ENCODE measurements at regions not wholly inside any gene's neighbourhood (a gene's known extent, or its start where the extent isn't known, plus 50 kb on each side); places are given as distances from the start of the nearest gene placed in this dataset.

DNA sequence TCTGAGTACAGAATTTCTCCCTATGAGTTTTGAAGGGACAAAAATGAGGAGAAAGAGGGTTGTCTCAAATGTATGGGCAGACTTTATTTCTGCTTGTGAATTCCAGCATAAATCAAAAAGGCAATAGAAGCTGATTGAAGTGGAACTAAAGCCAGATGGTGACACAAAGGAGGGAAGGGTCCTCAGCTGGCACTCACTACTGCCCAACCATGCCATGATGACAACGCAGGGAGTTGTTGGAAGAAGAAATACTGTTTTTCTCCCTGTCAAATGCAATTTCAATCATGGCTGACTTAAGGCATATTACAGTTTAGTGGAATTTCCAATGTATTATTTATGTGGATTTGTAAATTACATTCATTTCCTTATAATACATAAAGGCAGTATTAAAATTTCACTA is 805.8 kb downstream of the ADGRL2 start:
- no peak for FAIRE-seq

GRCh38 chr1:82604524-82604923 is 803.8 kb downstream of the ADGRL2 start:
- no peak for FAIRE-seq

DNA sequence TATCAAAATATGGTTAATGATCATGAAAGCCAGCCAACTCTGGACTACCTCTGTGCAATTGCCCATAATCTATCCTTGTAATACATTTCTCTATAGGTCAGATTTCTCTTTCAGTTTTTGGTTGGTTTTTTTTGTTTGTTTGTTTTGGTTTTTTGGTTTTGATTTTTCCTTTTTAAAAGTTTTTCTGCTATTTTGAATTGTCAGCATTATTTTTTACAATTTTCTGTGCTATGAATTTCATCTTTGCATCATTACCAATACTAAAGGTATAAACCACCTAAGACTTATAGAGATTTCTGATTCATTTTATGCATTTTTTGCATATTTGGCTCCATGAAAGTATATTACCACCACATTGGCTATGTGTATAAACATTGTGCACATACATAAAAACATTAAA is 799.6 kb downstream of the ADGRL2 start:
- FAIRE-seq = peak; percentile 10

DNA sequence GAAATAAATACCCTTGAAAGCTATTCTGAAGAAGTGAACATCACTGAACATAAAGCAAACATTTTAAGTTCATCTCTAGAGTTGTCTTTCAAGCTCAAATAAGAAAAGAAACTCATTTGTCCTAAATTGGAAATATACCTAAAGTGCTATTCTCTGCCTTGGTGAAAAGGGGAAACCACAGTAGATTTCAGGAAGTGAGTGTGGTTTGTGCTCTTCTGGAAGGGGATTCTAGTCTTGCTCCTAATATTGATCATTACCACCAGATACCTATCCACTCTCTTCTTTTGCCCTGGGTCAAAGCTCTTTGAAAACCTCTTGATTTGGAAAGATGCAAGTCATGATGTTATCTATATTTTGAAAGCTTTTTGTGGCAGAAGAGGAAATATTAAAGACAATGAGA is 798.1 kb downstream of the ADGRL2 start:
- no peak for FAIRE-seq

DNA sequence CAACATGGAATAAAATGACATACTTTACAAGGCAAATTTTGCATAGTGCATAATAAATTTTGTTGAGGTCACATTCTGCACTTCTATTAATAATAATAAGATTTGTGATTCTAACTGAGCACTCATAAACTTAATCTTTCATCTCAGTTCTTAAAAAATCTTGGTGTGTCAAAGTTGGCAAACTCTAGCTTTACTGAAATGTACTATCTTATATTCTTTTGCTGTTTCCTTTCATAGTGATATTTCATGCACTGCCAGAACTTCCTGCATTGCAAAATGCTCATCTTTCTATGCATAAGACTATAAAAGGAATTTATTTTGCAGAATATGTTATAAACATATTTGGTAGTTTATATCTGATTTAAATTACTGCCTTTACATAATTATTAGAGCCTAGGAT is 797.6 kb downstream of the ADGRL2 start:
- FAIRE-seq = no peak

DNA sequence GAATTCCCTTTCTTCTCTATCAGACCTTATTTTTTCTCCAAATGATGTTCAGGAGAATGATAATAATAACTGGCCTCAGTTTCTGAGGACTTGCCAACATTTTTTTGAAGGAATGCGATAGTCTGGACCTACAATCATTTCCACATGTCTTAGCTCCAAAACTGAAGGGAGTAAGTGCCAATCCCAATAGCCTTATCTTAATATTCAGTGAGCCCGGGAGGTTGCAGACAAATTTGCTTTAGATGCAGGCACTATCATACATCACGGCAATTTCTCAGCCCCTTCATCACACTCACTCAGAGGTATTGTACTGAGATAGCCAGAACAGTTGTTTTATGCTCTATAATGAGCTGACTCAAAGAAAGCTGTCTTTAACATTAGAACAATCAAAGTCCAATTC is 796.9 kb downstream of the ADGRL2 start:
- FAIRE-seq = no peak

- no peak for FAIRE-seq
Measured at GRCh38 chr1:82597141-82597540, 796.4 kb downstream of the ADGRL2 start.

DNA sequence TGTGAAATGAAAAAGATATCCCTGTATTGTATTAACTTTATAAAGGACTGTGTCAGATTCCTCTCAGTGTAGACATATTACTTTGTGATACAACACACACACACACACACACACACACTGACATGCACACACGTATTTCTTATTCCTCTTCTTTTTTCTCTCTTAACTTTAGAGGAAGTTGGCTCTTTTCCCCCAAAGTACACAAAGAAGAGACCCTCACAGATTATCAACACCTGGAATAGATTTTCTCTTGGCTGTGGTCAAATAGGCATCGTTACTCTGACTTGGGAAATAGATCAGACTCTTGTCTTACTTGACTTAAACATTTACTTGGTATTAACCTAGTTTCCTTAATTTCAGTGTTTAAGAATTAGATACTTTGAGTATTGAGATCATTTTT is 792.8 kb downstream of the ADGRL2 start:
- no peak for FAIRE-seq

DNA sequence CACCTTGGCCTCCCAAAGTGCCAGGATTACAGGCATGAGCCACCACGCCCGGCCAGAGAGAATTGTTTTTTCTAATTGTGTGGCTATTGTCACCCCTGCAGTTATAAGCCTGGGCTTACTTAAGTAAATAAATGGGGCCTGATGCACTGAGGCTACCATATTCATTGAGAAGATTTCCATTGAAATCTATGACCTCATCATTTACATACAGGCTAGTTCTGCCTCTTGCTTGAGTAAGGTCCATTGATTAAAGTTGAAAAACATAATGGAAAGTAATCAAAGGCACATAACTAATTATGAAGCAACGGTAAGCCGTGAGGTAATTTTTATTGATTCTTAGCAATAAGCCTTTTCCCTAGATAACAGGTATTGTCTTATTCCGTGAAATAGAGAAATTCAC is 788.9 kb downstream of the ADGRL2 start:
- no peak for FAIRE-seq

DNA sequence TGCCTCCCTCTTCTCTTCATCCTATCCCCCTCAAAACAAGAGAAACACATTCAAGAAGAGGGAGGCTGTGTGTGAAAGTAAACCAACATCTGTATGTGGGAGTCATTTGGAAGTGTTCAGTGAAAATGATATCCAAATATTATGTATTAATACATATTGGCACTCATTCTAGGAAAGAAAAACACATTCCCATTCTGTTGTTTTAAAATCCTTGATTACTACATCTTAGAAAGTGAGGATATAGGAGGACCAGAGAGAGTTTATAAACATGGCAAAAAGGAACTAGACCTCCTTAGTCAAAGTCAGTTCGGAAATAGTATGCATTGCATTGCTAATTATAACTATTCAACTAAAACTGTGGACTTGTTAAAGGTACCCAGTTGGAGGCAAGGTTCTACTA is 786.6 kb downstream of the ADGRL2 start:
- no peak for FAIRE-seq

GRCh38 chr1:82586473-82586872 is 785.7 kb downstream of the ADGRL2 start:
- FAIRE-seq = no peak

- FAIRE-seq = no peak
Measured at GRCh38 chr1:82582347-82582746, 781.6 kb downstream of the ADGRL2 start.

- no peak for FAIRE-seq
Measured at GRCh38 chr1:82578086-82578726, 777.5 kb downstream of the ADGRL2 start.

DNA sequence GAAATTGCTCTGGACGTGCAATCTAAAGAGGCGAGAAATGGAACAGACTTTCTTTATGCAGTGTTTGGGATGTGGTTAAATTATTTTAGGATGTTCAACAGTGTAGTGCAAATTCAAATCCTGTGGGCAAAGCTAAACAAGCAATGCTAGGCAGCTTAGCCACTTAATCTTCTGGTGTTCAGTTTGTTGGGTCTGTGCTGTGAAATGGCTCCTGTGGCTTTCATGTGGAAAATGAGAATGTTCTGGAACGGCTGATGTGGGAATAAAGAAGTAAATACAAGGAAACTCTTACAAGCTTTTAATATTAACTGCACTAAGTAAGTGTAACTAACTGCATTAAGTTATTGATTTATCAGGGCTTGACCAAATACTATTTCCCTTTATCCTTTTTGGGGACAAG is 766.6 kb downstream of the ADGRL2 start:
- FAIRE-seq = no peak

DNA sequence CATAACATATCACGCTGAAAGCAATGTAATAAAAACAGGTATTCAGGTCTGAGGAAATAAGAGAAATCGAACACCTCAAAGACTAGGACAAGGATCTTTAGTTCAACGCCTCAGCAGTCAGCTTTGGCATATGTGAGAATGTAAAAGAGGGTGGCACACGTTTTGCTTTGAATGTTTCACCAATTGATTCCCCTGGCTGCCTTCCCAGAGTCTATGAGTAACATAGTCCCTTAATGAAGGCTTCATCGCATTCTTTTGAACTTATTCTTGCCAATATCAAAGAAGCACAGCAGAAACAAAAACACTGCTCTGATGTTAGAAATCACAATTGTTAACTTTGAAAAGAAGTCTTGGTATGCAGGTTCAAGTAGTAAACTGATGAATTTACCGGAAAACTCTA is 764.8 kb downstream of the ADGRL2 start:
- no peak for FAIRE-seq

DNA sequence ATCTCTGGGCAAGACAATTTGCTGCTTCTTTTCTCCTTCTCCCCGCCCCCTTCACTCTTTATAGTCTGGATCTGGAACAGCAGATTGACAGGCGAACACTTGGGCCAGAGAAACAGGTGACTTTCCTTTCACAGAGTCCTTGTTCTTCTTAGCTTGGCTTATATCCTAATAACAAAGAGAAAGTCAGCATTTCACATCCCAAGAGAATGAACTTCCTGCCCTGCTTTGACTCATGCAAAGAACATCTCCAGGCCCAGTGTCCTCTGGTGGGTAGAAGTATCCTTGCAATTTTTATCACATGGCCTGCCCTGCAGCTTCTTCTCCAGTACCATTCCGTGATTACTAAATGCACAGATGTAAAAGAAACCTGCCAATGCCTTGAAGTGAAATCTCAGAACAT is 764.4 kb downstream of the ADGRL2 start:
- no peak for FAIRE-seq

GRCh38 chr1:82564333-82564732 is 763.6 kb downstream of the ADGRL2 start:
- FAIRE-seq = no peak

DNA sequence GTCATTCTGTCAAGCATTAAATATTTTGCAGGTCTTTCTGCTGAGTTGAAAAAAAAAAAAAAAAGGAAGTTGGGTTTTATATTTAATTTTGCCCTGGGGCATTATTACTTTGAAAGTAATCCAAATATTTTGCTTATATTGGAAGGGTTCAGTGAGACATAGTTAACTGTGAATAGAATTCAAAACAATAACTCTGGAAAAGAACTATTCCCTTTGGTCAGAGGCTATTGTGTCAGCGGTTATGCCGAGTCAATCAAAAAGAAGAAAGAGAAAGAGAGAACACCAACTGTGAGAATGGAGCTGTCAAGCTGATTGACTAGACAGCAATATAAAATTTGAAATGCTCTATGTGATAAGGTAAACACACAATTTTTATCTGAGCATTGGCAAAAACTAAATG is 761.7 kb downstream of the ADGRL2 start:
- no peak for FAIRE-seq

DNA sequence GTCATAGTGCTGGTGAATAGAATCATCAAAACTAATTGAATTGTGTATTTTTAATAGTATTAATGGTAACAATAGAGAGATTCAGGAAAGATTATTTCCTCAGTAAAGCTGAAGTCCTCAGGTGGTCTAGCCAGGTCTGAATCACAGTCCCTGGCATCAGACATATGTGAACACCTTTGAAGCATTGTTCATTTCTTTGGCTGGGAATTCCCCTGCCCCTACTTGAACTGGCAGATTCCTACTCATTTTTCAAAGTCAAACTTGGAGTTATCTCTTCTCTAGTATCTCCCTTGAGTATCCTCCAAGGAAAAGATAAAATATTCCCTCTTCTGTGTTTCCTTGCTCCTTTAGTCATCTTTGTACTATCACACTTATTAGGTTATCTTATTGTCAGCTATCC is 759.8 kb downstream of the ADGRL2 start:
- no peak for FAIRE-seq

GRCh38 chr1:82555501-82555900 is 754.8 kb downstream of the ADGRL2 start:
- FAIRE-seq = no peak

- no peak for FAIRE-seq
Measured at GRCh38 chr1:82549841-82550240, 749.1 kb downstream of the ADGRL2 start.

DNA sequence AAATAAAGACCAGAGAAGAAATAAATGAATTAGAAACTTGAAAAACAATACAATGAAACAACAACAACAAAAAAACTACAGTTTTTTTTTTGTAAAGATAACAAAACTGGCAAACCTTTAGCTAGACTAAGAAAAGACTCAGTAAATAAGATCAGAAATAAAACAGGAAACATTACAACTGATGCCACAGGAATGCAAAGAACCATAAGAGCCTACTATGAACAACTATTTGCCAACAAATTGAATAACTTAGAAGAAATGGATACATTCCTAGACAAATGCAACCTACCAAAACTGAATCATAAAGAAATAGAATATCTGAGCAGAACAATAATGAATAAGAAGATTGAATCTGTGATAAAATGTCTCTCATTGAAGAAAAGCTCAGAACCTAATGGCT is 742.0 kb downstream of the ADGRL2 start:
- no peak for FAIRE-seq

DNA sequence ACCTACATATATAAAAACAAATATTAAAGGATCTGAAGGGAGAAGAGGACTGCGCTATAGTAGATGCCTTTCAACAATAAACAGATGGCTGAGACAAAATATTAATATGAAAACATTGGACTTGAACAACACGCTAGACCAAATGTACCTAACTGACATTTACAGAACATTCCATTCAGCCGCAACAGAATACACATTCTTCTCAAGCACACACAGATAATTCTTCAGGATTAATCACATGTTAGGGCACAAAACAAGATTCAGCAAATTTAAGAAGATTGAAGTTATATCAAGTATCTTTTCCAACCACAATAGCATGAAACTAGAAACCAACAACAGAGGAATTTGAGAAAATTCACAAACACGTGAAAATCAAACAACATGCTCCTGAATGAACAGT is 741.4 kb downstream of the ADGRL2 start:
- FAIRE-seq = no peak

DNA sequence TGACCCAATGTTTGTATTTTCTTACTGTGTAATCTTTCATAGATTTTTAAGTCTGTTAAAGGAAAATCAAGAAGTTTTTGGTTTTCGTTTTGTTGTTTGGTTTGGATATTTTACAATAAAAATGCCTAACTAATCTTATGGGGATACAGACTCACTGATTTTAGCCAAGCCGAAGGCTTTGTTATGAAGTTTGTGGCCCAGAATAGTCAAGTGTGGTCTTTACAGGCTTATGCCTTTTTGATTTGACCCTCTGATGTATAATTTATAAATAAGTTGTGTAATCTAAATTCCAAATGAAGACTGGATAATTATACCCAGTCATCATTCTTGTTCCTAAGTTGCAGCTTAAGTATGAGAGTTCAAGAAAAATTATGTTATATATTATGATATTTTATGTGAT is 739.3 kb downstream of the ADGRL2 start:
- no peak for FAIRE-seq

GRCh38 chr1:82538876-82539275 is 738.1 kb downstream of the ADGRL2 start:
- FAIRE-seq = no peak

GRCh38 chr1:82534996-82535395 is 734.3 kb downstream of the ADGRL2 start:
- FAIRE-seq = no peak

Data from colon (tissue), 2 donors.